Fibroblast of skin of left biceps (primary cell): ENCODE measurements at regions not wholly inside any gene's neighbourhood (a gene's known extent, or its start where the extent isn't known, plus 50 kb on each side); places are given as distances from the start of the nearest gene placed in this dataset.
"Not testable (repeated sequence)": the region's sequence is repeated elsewhere in the genome, so short reads cannot be mapped to it uniquely, and the experiment has no call there.

Source experiments
- DNase-seq, 2 experiments: peaks; one replicate each; pipeline ENCODE4 v3.0.0-alpha.2; 2013; ENCODE audit warnings: low read depth in 2 of 2

- no peak for DNase-seq
These were observed 391.6 kb upstream of the CHD1 start for GRCh38 chr5:99320436-99320835.

- DNase-seq, result no peak
These were observed 388.3 kb upstream of the CHD1 start for GRCh38 chr5:99317136-99317535.

- DNase-seq, result no peak
These were observed 387.7 kb upstream of the CHD1 start for GRCh38 chr5:99316484-99316883.

GRCh38 chr5:99315413-99316183 is 386.8 kb upstream of the CHD1 start:
- no peak for DNase-seq

- no peak for DNase-seq
These were observed 385.9 kb upstream of the CHD1 start for GRCh38 chr5:99314721-99315120.

GRCh38 chr5:99308131-99308530 is 379.3 kb upstream of the CHD1 start:
- DNase-seq, result no peak

GRCh38 chr5:99305045-99305580 is 376.3 kb upstream of the CHD1 start:
- no peak for DNase-seq

- no peak for DNase-seq
These were observed 356.8 kb upstream of the CHD1 start for GRCh38 chr5:99285606-99286005.

GRCh38 chr5:99275128-99275527 is 346.3 kb upstream of the CHD1 start:
- no peak for DNase-seq

- DNase-seq, result no peak
These were observed 343.8 kb upstream of the CHD1 start for GRCh38 chr5:99272576-99272975.

GRCh38 chr5:99258819-99259218 is 330.0 kb upstream of the CHD1 start:
- no peak for DNase-seq

- DNase-seq, result no peak
These were observed 319.3 kb upstream of the CHD1 start for GRCh38 chr5:99248066-99248465.

GRCh38 chr5:99247346-99247745 is 318.5 kb upstream of the CHD1 start:
- no peak for DNase-seq

- no peak for DNase-seq
These were observed 314.3 kb upstream of the CHD1 start for GRCh38 chr5:99243111-99243510.

- DNase-seq, result no peak
These were observed 311.1 kb upstream of the CHD1 start for GRCh38 chr5:99239826-99240360.

GRCh38 chr5:99191206-99191745 is 262.5 kb upstream of the CHD1 start:
- DNase-seq, result no peak

GRCh38 chr5:99187611-99188010 is 258.8 kb upstream of the CHD1 start:
- no peak for DNase-seq

- no peak for DNase-seq
These were observed 250.4 kb upstream of the CHD1 start for GRCh38 chr5:99179206-99179605.

GRCh38 chr5:99177796-99178195 is 249.0 kb upstream of the CHD1 start:
- DNase-seq, result no peak

GRCh38 chr5:99176186-99176585 is 247.4 kb upstream of the CHD1 start:
- no peak for DNase-seq

GRCh38 chr5:99169309-99169708 is 240.5 kb upstream of the CHD1 start:
- DNase-seq, result no peak

GRCh38 chr5:99161538-99161937 is 232.7 kb upstream of the CHD1 start:
- not testable (repeated sequence) for DNase-seq

- no peak for DNase-seq
These were observed 227.9 kb upstream of the CHD1 start for GRCh38 chr5:99156688-99157087.
